ENCODE measurements at regions not wholly inside any gene's neighbourhood (a gene's known extent, or its start where the extent isn't known, plus 50 kb on each side); places are given as distances from the start of the nearest gene placed in this dataset.
"Not testable (repeated sequence)": the region's sequence is repeated elsewhere in the genome, so short reads cannot be mapped to it uniquely, and the experiment has no call there.

GRCh38 chr4:62670514-62670913 lies 1470.4 kb downstream of the ADGRL3 start:
- Mint-ChIP-seq H3K27me3 (no peaks in the 10 kb centered on the region), H3K9me3 (peaks cover 10% of the 10 kb centered on the region), H3K27ac (no peak overlapping the region), H3K4me1 (no peaks in the 10 kb centered on the region), H3K4me3 (no peak overlapping the region), H3K36me3 (ENCODE audit: low read depth) (no peaks in the 10 kb centered on the region)
- DNase-seq: no peak
- CTCF ChIA-PET: no interaction called here
- POLR2A ChIA-PET: no interaction called here

- H3K36me3 Mint-ChIP-seq (ENCODE audit: low read depth): no peaks in the 10 kb centered on the region
- ChIA-PET CTCF (no interaction called here), POLR2A (no interaction called here)
- no peak for DNase-seq
- H3K4me1 Mint-ChIP-seq: no peaks in the 10 kb centered on the region
- peaks cover 5% of the 10 kb centered on the region for H3K9me3 Mint-ChIP-seq
- no peak overlapping the region for H3K27ac Mint-ChIP-seq
- H3K4me3 Mint-ChIP-seq: no peak overlapping the region
- H3K27me3 Mint-ChIP-seq: no peaks in the 10 kb centered on the region
Observed at GRCh38 chr4:62661821-62662220, 1461.7 kb downstream of the ADGRL3 start.

GRCh38 chr4:62656006-62656405 lies 1455.9 kb downstream of the ADGRL3 start:
- Mint-ChIP-seq H3K36me3 (ENCODE audit: low read depth) (no peaks in the 10 kb centered on the region), H3K27me3 (no peaks in the 10 kb centered on the region), H3K9me3 (peaks cover 6% of the 10 kb centered on the region), H3K27ac (no peak overlapping the region), H3K4me1 (no peaks in the 10 kb centered on the region), H3K4me3 (no peak overlapping the region)
- POLR2A ChIA-PET: no interaction called here
- CTCF ChIA-PET: no interaction called here
- DNase-seq: no peak

DNA sequence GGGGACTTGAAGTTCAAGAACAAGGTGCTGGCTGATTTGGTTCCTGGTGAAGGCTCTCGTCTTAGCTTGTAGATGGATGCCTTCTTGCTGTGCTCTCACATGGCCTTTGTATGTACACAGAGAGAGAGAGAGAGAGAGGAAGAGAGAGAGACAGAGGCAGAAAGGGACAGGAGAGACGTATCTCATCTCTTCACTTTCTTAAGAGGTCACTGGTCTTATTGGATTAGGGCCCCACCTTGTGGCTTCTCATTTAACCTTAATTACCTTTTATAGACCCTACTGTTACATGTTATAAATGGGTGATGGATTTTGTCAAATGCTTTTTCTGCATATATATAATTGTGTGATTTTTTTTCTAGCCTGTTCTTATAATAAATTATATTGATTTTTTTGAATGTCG lies 1444.2 kb downstream of the ADGRL3 start:
- ChIA-PET CTCF (no interaction called here), POLR2A (no interaction called here)
- Mint-ChIP-seq H3K27me3 (no peaks in the 10 kb centered on the region), H3K36me3 (ENCODE audit: low read depth) (no peaks in the 10 kb centered on the region), H3K27ac (no peak overlapping the region), H3K9me3 (no peaks in the 10 kb centered on the region), H3K4me3 (no peak overlapping the region), H3K4me1 (no peaks in the 10 kb centered on the region)
- DNase-seq: no peak

GRCh38 chr4:62640296-62640695 lies 1440.2 kb downstream of the ADGRL3 start:
- no peaks in the 10 kb centered on the region for H3K4me1 Mint-ChIP-seq
- no peaks in the 10 kb centered on the region for H3K27me3 Mint-ChIP-seq
- H3K27ac Mint-ChIP-seq: no peak overlapping the region
- no peak for DNase-seq
- no peak overlapping the region for H3K4me3 Mint-ChIP-seq
- H3K36me3 Mint-ChIP-seq (ENCODE audit: low read depth): no peaks in the 10 kb centered on the region
- POLR2A ChIA-PET: no interaction called here
- H3K9me3 Mint-ChIP-seq: no peaks in the 10 kb centered on the region
- CTCF ChIA-PET: no interaction called here

DNA sequence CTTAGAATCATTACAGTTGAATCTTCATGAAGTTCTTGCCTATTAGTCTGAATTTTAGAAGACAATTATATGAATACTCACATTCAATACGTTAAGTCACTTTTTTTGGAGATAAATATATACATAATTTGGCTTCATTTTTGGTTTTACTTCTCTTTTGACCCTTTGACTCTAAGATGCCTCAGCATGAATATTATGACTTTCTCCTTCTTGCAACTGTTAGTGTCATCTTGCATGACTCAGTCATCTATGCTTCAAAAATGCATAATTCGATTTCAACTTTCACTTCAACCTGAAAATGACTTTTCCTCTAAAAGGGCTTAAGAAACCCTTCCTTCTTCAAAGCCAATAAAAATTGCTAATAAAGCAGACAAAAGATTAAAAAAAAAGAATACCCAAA lies 1427.5 kb downstream of the ADGRL3 start:
- H3K27me3 Mint-ChIP-seq: no peaks in the 10 kb centered on the region
- no peak for DNase-seq
- H3K27ac Mint-ChIP-seq: no peak overlapping the region
- peaks cover 3% of the 10 kb centered on the region for H3K9me3 Mint-ChIP-seq
- no peak overlapping the region for H3K4me3 Mint-ChIP-seq
- POLR2A ChIA-PET: no interaction called here
- no peaks in the 10 kb centered on the region for H3K36me3 Mint-ChIP-seq (ENCODE audit: low read depth)
- CTCF ChIA-PET: no interaction called here
- H3K4me1 Mint-ChIP-seq: no peaks in the 10 kb centered on the region

DNA sequence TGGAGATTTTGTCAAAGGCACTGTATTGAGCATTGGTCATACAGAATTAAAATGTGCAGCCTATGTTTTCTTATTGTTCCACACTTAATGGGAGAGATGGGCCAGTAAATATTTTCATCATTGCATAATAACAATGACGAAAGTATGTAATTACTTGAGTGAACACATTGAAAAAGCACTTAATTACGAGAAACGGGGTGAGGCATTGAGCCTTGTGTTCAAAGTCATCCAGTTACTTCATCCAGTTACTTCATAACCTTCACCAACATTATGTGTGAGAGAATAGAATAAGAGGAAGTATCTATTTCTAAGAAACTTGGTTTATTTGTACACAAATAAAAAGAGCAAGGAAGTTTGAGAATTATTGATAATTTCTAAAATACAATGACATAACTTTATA lies 1427.0 kb downstream of the ADGRL3 start:
- DNase-seq: no peak
- CTCF ChIA-PET: no interaction called here
- H3K27ac Mint-ChIP-seq: no peak overlapping the region
- no peaks in the 10 kb centered on the region for H3K27me3 Mint-ChIP-seq
- H3K4me3 Mint-ChIP-seq: no peak overlapping the region
- POLR2A ChIA-PET: no interaction called here
- H3K9me3 Mint-ChIP-seq: peaks cover 3% of the 10 kb centered on the region
- no peaks in the 10 kb centered on the region for H3K36me3 Mint-ChIP-seq (ENCODE audit: low read depth)
- no peaks in the 10 kb centered on the region for H3K4me1 Mint-ChIP-seq

GRCh38 chr4:62622089-62622488 lies 1422.0 kb downstream of the ADGRL3 start:
- ChIA-PET POLR2A (no interaction called here), CTCF (no interaction called here)
- peaks cover 4% of the 10 kb centered on the region for H3K9me3 Mint-ChIP-seq
- H3K27ac Mint-ChIP-seq: no peak overlapping the region
- H3K27me3 Mint-ChIP-seq: no peaks in the 10 kb centered on the region
- H3K4me3 Mint-ChIP-seq: no peak overlapping the region
- no peaks in the 10 kb centered on the region for H3K36me3 Mint-ChIP-seq (ENCODE audit: low read depth)
- no peak for DNase-seq
- no peaks in the 10 kb centered on the region for H3K4me1 Mint-ChIP-seq

- no peak for DNase-seq
- no peak overlapping the region for H3K27ac Mint-ChIP-seq
- POLR2A ChIA-PET: no interaction called here
Observed at GRCh38 chr4:62619971-62620370, 1419.8 kb downstream of the ADGRL3 start.

GRCh38 chr4:62618042-62618441 lies 1417.9 kb downstream of the ADGRL3 start:
- Mint-ChIP-seq H3K4me1 (no peaks in the 10 kb centered on the region), H3K36me3 (ENCODE audit: low read depth) (no peaks in the 10 kb centered on the region), H3K4me3 (no peak overlapping the region), H3K27me3 (no peaks in the 10 kb centered on the region), H3K27ac (no peak overlapping the region), H3K9me3 (peaks cover 8% of the 10 kb centered on the region)
- ChIA-PET POLR2A (no interaction called here), CTCF (no interaction called here)
- DNase-seq: no peak

More at GRCh38 chr4:62619971-62620370, 1419.8 kb downstream of the ADGRL3 start:
- Mint-ChIP-seq H3K9me3 (peaks cover 2% of the 10 kb centered on the region), H3K4me1 (no peaks in the 10 kb centered on the region), H3K4me3 (no peak overlapping the region), H3K36me3 (ENCODE audit: low read depth) (no peaks in the 10 kb centered on the region), H3K27me3 (no peaks in the 10 kb centered on the region)
- CTCF ChIA-PET: no interaction called here

DNA sequence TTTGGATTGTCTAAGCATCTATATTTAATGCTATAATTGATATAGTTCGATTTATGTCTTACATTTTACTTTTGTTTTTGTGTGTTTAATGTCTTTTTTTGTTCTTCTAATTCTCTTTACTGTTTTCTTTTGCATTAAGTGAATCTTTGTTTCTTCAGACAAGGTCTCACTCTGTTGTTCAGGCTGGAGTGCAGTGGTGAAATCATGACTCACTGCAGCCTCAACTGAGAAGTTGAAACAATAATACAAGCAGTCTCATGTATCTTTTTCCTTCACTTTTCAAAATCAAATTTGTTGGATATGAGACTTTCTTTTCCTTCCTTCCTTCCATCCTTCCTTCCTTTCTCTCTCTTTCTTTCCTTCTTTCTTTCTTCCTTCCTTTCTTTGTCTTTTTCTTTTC lies 1401.6 kb downstream of the ADGRL3 start:
- no peak for DNase-seq
- CTCF ChIA-PET: no interaction called here
- no peaks in the 10 kb centered on the region for H3K4me1 Mint-ChIP-seq

DNA sequence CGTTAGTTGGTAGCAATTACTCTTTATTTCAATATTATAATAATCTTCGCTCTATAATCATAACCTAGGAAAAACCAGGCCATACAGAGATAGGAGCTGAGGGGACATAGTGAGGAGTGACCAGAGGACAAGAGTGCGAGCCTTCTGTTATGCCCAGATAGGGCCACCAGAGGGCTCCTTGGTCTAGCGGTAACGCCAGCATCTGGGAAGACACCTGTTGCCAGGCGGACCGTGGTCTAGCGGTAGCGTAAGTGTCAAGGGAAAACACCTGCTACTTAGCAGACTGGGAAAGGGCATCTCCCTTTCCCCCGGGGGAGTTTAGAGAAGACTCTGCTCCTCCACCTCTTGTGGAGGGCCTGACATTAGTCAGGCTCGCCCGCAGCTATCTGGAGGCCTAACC lies 1395.1 kb downstream of the ADGRL3 start:
- H3K4me3 Mint-ChIP-seq; DNase-seq; CTCF ChIA-PET; H3K9me3 Mint-ChIP-seq; H3K27me3 Mint-ChIP-seq; H3K4me1 Mint-ChIP-seq; H3K27ac Mint-ChIP-seq; H3K36me3 Mint-ChIP-seq (ENCODE audit: low read depth); POLR2A ChIA-PET: not testable (repeated sequence)

More for the DNA sequence above, 1401.6 kb downstream of the ADGRL3 start:
- Mint-ChIP-seq H3K27me3 (no peaks in the 10 kb centered on the region), H3K4me3 (no peak overlapping the region), H3K36me3 (ENCODE audit: low read depth) (no peaks in the 10 kb centered on the region), H3K27ac (no peak overlapping the region), H3K9me3 (peaks cover 3% of the 10 kb centered on the region)
- POLR2A ChIA-PET: no interaction called here

DNA sequence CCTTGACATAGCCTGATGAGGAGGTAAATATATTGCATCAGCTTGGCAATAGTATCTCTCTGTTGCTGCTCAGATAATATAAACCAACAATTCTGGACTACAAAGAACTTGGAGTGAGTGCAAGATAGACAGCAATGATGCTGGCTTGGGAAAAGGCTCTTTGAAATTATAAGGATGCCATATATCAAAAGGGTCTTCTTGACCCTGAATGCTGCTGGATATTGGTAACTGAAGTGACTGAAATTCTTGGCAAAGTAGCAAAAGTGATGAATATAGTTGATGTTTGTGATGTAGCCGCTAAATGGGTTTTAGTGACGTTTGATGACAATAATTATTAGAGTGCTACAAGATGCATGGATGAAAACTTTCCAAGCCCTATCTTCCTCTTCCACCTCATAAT lies 1391.6 kb downstream of the ADGRL3 start:
- H3K27me3 Mint-ChIP-seq: no peaks in the 10 kb centered on the region
- CTCF ChIA-PET: no interaction called here
- POLR2A ChIA-PET: no interaction called here
- H3K27ac Mint-ChIP-seq: no peak overlapping the region
- H3K9me3 Mint-ChIP-seq: no peaks in the 10 kb centered on the region
- no peak overlapping the region for H3K4me3 Mint-ChIP-seq
- no peaks in the 10 kb centered on the region for H3K4me1 Mint-ChIP-seq
- no peak for DNase-seq
- H3K36me3 Mint-ChIP-seq (ENCODE audit: low read depth): no peaks in the 10 kb centered on the region

DNA sequence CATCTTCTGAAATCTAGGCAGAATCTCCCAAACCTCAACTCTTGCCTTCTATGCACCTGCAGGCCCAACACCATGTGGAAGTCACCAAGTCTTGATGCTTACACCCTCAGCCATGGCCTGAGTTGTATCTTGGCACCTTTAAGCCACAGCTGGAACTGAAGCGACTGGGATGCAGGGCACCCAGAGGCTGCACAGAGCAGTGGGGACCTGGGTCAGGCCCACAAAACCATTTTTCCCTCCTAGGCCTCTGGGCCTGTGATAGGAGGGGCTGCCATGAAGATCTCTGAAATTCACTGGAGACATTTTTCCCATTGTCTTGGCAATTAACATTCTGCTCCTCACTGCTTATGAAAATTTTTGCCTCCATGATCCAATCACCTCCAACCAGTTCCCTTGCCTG lies 1388.5 kb downstream of the ADGRL3 start:
- H3K36me3 Mint-ChIP-seq (ENCODE audit: low read depth): no peaks in the 10 kb centered on the region
- H3K27ac Mint-ChIP-seq: no peak overlapping the region
- CTCF ChIA-PET: no interaction called here
- no peaks in the 10 kb centered on the region for H3K4me1 Mint-ChIP-seq
- H3K27me3 Mint-ChIP-seq: no peaks in the 10 kb centered on the region
- H3K9me3 Mint-ChIP-seq: no peaks in the 10 kb centered on the region
- POLR2A ChIA-PET: no interaction called here
- no peak for DNase-seq
- no peak overlapping the region for H3K4me3 Mint-ChIP-seq

GRCh38 chr4:62571494-62571893 lies 1371.4 kb downstream of the ADGRL3 start:
- H3K27ac Mint-ChIP-seq: no peak overlapping the region
- no peaks in the 10 kb centered on the region for H3K27me3 Mint-ChIP-seq
- ChIA-PET POLR2A (no interaction called here), CTCF (no interaction called here)
- H3K4me3 Mint-ChIP-seq: no peak overlapping the region
- peaks cover 20% of the 10 kb centered on the region for H3K9me3 Mint-ChIP-seq
- H3K4me1 Mint-ChIP-seq: no peaks in the 10 kb centered on the region
- DNase-seq: no peak
- no peaks in the 10 kb centered on the region for H3K36me3 Mint-ChIP-seq (ENCODE audit: low read depth)

All from activated CD4-positive, alpha-beta memory T cell treated with anti-CD3 and anti-CD28 coated beads, Interleukin-2, amount 10 ng/mL, durations not matched to agents 7 days and 5 days (primary cell).